GM18498 (cell line): ENCODE measurements at regions not wholly inside any gene's neighbourhood (a gene's known extent, or its start where the extent isn't known, plus 50 kb on each side); places are given as distances from the start of the nearest gene placed in this dataset.

Source experiments
- ATAC-seq: cut with Tn5 transposase; IDR thresholded peaks from one replicate; pipeline ENCODE4 v1.9.1; 2021; ENCODE audit warnings: mild to moderate bottlenecking, moderate library complexity; ENCODE audit not compliant: unreplicated experiment

GRCh38 chr11:119547511-119547910 is 124.5 kb upstream of the THY1 start:
- no peak for ATAC-seq

DNA sequence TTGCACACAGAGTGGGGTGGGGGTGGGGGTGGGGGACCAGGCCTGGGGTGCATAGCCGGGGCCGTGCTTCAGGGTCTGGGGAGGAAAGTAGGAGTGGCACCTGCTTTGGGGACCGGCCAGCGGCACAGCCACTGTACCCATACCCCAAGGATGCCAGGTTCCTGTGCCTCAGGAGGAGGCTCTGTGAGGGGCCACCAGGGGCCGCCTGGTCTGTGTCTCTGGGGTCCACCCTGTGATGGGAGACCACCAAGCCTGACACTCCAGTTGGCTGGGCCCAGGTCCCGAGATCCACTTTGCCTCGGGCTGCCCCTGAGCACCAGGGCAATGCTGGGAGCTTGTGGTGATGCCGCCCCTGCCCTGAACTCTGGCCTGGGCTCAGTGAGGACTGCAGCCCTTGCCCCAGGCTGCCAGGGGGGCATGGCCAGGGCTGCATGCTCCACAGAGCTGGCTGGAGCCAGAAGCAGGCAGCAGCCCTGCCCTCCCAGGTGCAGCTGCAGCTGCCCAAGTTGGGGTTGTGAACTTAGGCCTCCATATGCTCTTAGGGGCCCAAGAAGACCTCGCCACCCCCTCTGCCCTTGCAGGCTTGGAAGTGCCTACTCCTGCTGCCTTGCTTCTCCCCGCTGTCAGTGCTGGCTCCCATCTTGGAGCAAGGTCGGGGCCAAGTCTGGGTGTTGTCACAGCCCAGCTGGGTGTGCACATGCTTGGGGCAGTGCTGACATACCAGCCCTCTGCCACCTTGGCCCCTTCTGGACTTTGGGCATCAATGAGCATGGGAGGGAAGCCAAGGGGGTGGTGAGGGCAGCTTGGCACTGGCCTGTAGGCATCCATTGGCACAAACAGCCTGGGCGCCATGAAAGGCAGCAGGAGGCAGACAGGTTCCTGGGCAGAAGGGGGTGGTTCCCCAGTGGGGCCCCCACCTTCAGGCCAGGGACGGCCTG is 123.3 kb upstream of the THY1 start:
- ATAC-seq = no peak

DNA sequence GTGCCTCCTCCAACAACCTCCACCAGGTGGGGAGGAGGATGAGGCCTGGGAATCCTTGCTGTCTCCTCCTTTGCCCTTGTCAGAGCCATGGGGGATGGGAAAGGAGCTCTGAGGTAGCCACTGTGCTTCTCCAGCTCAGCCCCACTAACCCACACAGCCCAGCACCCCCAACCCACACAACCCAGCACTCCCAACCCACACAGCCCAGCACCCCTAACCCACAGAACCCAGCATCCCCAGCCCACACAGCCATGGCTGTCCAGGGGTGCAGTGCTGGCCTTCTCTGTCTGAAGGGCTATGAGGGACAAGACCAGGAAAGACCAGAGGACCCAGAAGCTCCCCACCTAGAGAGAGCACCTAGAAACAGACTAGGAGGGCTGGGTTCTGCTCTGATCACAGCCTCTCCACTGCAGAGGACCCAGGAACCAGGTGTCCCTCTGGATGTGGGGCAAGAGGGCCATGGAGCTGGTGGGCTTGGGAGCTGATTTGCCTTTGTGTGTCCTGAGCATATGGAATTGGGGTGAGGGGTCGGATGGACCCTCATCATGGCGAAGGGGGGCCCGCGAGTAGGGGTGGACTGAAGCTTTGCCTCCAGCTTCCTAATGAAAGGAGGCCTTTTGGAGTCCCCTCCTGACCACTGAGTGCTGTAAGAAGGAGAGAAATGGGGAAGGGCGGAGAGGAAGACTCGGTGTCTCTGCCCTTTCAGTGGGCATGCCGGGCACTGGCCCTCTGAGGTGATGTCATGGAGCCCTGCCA is 117.6 kb upstream of the THY1 start:
- ATAC-seq = no peak

DNA sequence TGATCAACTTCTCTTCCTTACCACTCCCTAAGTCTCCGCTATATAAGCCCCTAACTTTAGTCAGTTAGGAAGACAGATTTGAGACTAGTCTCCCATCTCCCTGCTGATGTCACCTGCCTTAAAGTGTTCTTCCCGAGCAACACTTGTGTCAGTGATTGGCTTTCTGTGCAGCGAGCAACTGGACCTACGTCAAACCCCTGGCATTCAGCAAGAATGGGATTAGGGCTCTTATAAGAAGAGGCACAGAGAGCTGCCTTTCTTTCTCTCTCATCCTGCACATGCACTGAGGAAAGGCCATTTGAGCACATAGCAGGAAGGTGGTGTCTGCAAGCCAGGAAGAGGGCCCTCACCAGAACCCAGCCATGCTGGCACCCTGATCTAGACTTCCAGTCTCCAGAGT is 116.6 kb upstream of the THY1 start:
- no peak for ATAC-seq

DNA sequence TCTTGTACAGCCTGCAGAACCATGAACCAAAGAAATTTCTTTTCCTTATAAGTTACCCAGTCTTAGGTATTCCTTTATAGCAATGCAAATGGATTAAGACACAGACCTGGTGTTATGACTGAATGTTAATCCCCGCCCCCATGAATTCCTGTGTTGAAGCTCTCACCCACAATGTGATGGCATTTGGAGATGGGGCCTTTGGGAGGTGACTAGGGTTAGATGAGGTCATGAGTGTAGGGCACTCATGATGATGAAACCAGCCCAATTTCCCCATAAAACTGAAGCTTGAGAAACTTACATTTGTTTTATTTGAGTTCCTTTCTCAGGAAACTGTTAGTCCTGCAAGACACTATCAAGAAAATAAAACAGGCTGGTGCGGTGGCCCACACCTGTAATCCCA is 115.8 kb upstream of the THY1 start:
- no peak for ATAC-seq

DNA sequence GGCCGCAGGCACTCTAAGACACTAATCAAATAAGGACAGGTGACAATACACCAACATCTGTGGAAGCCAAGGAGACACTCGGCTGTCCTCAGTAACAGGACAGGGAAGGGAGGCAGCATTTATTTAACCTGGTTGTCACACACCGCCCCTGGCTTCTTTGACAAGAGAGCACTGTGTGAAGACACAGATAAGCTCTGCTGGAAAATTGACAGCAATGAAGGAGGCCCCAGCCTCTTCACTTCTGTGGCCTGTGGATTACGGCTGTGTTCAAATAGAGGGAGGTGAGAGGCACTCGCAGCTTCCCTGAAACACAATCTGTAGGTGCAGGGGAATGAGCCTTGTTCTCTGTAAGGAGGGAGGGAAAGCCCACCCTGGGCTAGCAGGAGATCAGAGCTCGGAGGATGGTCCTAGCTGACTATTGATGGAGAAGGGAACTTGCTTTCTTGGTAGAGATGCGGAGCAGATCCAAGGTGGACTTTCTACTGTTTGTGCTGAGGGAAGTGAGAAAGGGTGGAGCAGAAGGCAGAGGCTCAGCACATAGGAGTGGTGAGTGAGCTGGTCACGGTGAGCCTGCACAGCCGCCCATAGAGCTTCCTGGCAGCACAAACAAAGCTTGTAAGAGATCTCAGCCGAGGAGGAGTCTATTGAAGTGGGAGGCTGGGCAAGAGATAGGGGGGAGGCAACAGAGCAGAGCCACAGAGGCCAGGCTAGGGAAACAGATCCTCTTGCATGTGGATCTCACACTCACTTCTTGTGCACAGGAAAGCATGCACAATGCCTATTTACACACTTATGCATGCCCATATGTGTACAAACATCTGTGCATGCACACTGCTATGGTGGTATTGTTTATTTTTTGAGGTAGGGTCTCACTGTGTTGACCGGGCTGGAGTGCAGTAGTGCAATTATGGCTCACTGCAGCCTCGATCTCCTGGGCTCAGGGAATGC is 114.6 kb upstream of the THY1 start:
- no peak for ATAC-seq

- no peak for ATAC-seq
These were observed 113.8 kb upstream of the THY1 start for GRCh38 chr11:119536801-119537200.

DNA sequence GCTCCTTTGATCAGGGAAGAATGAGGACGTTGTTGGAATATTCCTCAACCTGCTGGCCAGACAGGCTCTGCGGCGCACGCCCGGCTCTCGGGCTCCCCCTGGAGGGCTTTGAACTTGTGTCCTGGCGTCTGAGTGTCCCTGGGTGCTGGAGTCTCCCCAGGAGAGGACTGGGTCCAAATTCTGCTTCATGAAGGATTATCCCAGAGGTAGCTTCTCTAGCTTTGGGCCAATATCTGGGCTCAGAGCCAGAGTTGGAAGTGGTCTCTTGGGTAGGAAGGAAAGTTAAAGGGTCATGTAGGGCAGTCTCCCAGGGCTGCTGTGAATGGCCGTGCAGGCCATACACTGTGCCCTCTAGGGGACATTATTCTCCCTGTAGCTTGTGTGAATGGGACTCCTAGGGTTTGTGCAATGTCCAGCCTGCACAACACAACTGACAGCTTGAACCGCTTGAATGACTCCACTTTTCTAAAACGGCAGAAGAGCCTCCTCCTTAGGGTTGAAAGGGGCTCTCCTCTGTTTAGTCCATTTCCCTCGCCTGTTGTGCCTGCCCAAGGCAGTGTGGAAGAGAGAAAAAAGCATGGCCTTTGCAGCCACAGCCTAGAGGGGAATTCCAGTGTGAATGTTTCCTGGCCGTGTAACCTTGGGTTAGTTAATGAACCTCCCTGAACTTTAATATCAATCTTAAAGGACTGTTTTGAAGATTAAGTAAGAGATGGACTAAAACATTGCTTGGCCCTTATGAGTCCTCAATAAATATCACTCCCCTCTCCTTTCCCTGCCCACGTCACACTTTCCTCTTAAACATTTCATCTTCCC is 111.2 kb upstream of the THY1 start:
- peak; percentile 45 for ATAC-seq

DNA sequence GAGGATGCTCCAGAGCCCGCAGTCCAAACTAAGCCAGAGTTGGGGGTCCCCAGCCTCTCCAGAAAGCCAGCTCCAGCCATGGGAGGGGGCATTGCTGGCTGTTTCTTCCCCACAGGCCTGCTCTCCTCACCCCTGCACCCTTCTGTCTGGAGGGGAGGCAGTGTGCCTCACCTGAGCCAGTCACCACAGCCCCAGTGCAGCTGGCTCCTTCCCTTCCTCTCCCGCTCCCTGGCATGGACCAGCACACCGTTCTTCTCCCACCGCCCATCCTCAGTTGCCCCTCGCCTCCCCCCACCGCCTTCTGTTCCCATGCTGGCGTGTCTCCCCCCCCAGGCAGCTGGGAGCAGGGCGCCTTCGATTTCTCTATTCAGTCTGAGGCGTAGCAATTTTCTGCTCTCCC is 110.5 kb upstream of the THY1 start:
- no peak for ATAC-seq

DNA sequence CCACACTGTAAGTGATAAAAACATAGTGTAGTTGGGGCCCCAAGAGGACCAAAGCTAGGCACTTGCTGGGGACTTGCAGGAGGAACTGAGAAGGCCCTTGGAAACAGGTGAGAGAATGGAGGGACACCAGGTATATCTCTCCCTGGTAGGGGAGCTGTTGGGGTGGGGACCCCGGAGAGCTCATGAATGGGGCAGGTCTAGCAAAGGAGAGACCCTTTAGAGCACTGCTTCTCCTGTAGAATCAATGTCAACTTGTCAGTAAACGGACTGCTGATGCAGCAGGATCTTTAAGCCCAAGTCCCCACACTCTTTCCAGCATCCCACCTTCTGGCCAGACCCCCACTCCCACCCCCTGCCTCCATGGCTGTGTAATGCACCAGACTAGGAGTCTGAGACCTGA is 109.6 kb upstream of the THY1 start:
- no peak for ATAC-seq

- no peak for ATAC-seq
These were observed 108.7 kb upstream of the THY1 start for GRCh38 chr11:119531623-119532022.

- ATAC-seq = no peak
These were observed 108.1 kb upstream of the THY1 start for GRCh38 chr11:119531056-119531455.

DNA sequence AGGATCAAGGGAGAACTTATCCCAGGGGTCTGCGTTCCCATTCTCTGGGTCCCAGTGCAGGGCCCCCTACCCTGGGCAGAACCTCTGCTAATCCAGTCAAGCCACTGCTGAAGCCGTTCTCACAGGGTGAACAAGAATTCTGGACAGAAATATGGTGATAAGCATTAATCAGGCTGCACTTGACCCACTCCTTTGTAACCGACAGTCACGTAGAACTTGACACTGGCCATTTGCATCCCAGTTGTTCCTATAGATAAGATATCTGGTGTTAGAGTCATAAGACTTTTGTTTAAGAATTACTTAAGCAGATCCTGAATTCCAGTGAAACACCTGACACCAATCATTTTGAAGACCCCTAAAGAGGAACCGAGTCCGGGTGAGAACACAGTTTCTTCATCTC is 107.5 kb upstream of the THY1 start:
- ATAC-seq = no peak

DNA sequence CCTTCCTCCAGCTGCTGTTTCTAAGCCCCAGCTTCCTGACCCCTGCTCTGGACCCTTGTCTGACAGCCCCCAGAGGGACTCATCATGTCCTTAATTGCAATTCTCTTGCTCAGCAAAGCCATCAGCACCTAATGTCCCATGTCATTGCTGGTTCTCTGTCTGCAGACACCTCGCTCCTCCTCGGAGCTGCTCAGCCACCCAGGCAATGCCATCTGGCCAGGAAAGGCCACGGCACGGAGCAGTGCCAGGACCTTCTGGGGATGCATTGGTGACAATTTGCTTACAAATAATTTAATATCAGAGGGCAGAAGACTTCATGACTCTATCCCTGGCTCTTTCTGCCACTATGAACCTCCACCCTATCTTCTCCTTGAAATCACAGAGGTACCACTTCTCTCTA is 107.0 kb upstream of the THY1 start:
- ATAC-seq = no peak

- ATAC-seq = no peak
These were observed 106.3 kb upstream of the THY1 start for GRCh38 chr11:119529063-119529845.

DNA sequence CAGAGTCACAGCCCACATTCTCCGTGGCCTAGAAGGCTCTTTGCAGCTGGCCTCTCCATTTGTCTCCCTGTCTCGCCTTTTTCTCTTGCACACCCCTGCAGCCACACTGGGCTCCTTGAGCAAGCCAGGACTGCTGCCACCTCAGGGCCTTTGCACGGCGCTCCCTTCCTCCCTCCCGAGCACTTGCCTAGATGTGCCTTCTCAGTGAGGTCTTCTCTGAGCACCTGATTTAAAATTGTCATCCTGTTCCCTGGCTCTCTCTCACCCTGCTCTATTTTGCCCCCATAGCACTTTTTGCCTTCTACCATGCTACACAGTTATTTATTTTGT is 102.9 kb upstream of the THY1 start:
- no peak for ATAC-seq

- ATAC-seq = no peak
These were observed 102.4 kb upstream of the THY1 start for GRCh38 chr11:119525180-119525866.

- ATAC-seq = no peak
These were observed 100.7 kb upstream of the THY1 start for GRCh38 chr11:119523539-119524157.

DNA sequence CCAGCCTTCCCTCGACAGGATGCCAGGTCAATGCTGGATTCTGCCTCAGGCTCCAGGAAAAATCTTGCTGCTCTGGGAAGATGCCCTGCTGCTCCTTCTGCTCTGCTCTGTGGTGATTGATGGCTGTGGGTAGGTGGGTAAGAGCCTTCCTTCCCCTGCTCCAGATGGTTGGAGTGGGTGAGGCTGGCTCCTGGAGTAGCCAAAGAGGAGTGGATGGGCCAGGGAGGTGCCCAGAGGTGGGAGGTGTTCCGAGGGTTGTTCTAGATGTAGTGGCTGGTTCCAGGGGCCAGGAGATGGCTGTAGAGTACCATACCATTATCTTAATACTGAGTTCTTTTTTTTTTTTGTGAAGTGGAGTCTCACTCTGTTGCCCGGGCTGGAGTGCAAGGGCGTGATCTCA is 99.6 kb upstream of the THY1 start:
- no peak for ATAC-seq
